Tibial nerve (tissue), 4 donors: ENCODE measurements at regions not wholly inside any gene's neighbourhood (a gene's known extent, or its start where the extent isn't known, plus 50 kb on each side); places are given as distances from the start of the nearest gene placed in this dataset.

Experiments used
- CTCF ChIP-seq, 5 experiments: fragments of 200-600 bp in 3 of 5; fragments of 450-650 bp in 2 of 5; sonication (generic) in 3 of 5; IDR thresholded peaks; one replicate each; pipeline ENCODE4 v1.5.1; 2016 to 2019; ENCODE audit warnings: antibody characterized with exemption in 5 of 5, mild to moderate bottlenecking in 3 of 5, moderate library complexity in 2 of 5
- EP300 ChIP-seq, 2 donors: sonication (generic); formaldehyde crosslinking; IDR thresholded peaks; one replicate each; pipeline ENCODE4 v1.6.1; 2017; ENCODE audit warnings: antibody characterized with exemption in 2 of 2, mild to moderate bottlenecking in 1 of 2
- POLR2A ChIP-seq, 2 donors: fragments of 450-650 bp; IDR thresholded peaks; one replicate each; pipeline ENCODE4 v1.6.1; 2017; ENCODE audit warnings: antibody characterized with exemption in 2 of 2, mild to moderate bottlenecking in 2 of 2, moderate library complexity in 2 of 2

- TF ChIP-seq CTCF (IDR thresholded peaks at IDR 0.05) (no peak), EP300 (IDR thresholded peaks at IDR 0.05) (no peak), POLR2A (IDR thresholded peaks at IDR 0.05) (no peak)
Measured at GRCh38 chr5:166570865-166571264, 1720.6 kb upstream of the WWC1 start.
